ENCODE measurements at regions not wholly inside any gene's neighbourhood (a gene's known extent, or its start where the extent isn't known, plus 50 kb on each side); places are given as distances from the start of the nearest gene placed in this dataset.

DNA sequence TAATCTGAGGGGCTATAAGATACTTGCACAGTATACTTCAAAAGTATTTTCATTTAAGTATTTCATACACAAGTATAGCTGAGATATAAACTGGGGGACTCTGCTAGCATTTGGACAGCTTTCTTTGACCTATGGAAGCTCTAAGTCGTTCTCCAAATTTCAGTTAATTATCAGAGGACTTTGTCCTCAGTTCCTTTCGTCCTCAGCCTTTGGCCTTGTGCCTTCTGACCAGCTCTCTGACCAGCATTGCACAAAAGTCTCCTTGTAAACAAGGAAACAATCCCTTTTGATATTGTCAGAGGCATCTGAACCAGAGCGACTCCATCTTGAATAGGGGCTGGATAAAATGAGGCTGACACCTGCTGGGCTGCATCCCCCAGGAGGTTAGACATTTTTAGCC, 464.0 kb upstream of the FAM241A start:
- Mint-ChIP-seq H3K9me3 (ENCODE audit: unreplicated experiment) (no peaks in the 10 kb centered on the region), H3K36me3 (ENCODE audit: low read depth, unreplicated experiment) (no peaks in the 10 kb centered on the region), H3K27ac (ENCODE audit: unreplicated experiment) (no peak overlapping the region), H3K27me3 (ENCODE audit: unreplicated experiment) (no peaks in the 10 kb centered on the region), H3K4me3 (ENCODE audit: unreplicated experiment) (no peak overlapping the region), H3K4me1 (ENCODE audit: unreplicated experiment) (peaks cover 17% of the 10 kb centered on the region)
- DNase-seq (ENCODE audit: low spot score) = no peak
- TF ChIP-seq, protein P1, sequence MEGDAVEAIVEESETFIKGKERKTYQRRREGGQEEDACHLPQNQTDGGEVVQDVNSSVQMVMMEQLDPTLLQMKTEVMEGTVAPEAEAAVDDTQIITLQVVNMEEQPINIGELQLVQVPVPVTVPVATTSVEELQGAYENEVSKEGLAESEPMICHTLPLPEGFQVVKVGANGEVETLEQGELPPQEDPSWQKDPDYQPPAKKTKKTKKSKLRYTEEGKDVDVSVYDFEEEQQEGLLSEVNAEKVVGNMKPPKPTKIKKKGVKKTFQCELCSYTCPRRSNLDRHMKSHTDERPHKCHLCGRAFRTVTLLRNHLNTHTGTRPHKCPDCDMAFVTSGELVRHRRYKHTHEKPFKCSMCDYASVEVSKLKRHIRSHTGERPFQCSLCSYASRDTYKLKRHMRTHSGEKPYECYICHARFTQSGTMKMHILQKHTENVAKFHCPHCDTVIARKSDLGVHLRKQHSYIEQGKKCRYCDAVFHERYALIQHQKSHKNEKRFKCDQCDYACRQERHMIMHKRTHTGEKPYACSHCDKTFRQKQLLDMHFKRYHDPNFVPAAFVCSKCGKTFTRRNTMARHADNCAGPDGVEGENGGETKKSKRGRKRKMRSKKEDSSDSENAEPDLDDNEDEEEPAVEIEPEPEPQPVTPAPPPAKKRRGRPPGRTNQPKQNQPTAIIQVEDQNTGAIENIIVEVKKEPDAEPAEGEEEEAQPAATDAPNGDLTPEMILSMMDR (IDR thresholded peaks at IDR 0.05; ENCODE audit: unreplicated experiment) = no peak

- H3K9me3 Mint-ChIP-seq (ENCODE audit: unreplicated experiment) = no peaks in the 10 kb centered on the region
- TF ChIP-seq, protein P1 (IDR thresholded peaks at IDR 0.05; ENCODE audit: unreplicated experiment) = no peak
- no peaks in the 10 kb centered on the region for H3K27me3 Mint-ChIP-seq (ENCODE audit: unreplicated experiment)
Measured at GRCh38 chr4:111681751-111682150, 463.5 kb upstream of the FAM241A start.

GRCh38 chr4:111685205-111685604, 460.0 kb upstream of the FAM241A start:
- Mint-ChIP-seq H3K27ac (ENCODE audit: unreplicated experiment) (no peak overlapping the region), H3K27me3 (ENCODE audit: unreplicated experiment) (no peaks in the 10 kb centered on the region), H3K9me3 (ENCODE audit: unreplicated experiment) (no peaks in the 10 kb centered on the region), H3K4me1 (ENCODE audit: unreplicated experiment) (no peaks in the 10 kb centered on the region), H3K36me3 (ENCODE audit: low read depth, unreplicated experiment) (no peaks in the 10 kb centered on the region), H3K4me3 (ENCODE audit: unreplicated experiment) (no peak overlapping the region)
- no peak for DNase-seq (ENCODE audit: low spot score)
- TF ChIP-seq, protein P1 (IDR thresholded peaks at IDR 0.05; ENCODE audit: unreplicated experiment) = no peak

More at GRCh38 chr4:111681751-111682150, 463.5 kb upstream of the FAM241A start:
- Mint-ChIP-seq H3K27ac (ENCODE audit: unreplicated experiment) (no peak overlapping the region), H3K4me1 (ENCODE audit: unreplicated experiment) (peaks cover 12% of the 10 kb centered on the region), H3K4me3 (ENCODE audit: unreplicated experiment) (no peak overlapping the region), H3K36me3 (ENCODE audit: low read depth, unreplicated experiment) (no peaks in the 10 kb centered on the region)
- no peak for DNase-seq (ENCODE audit: low spot score)

GRCh38 chr4:111689214-111689613, 456.0 kb upstream of the FAM241A start:
- Mint-ChIP-seq H3K27ac (ENCODE audit: unreplicated experiment) (no peak overlapping the region), H3K27me3 (ENCODE audit: unreplicated experiment) (no peaks in the 10 kb centered on the region), H3K9me3 (ENCODE audit: unreplicated experiment) (no peaks in the 10 kb centered on the region), H3K36me3 (ENCODE audit: low read depth, unreplicated experiment) (no peaks in the 10 kb centered on the region), H3K4me1 (ENCODE audit: unreplicated experiment) (no peaks in the 10 kb centered on the region), H3K4me3 (ENCODE audit: unreplicated experiment) (no peak overlapping the region)
- no peak for DNase-seq (ENCODE audit: low spot score)
- TF ChIP-seq, protein P1 (IDR thresholded peaks at IDR 0.05; ENCODE audit: unreplicated experiment) = no peak

GRCh38 chr4:111689731-111690130, 455.5 kb upstream of the FAM241A start:
- Mint-ChIP-seq H3K27ac (ENCODE audit: unreplicated experiment) (no peak overlapping the region), H3K27me3 (ENCODE audit: unreplicated experiment) (no peaks in the 10 kb centered on the region), H3K36me3 (ENCODE audit: low read depth, unreplicated experiment) (no peaks in the 10 kb centered on the region), H3K4me1 (ENCODE audit: unreplicated experiment) (no peaks in the 10 kb centered on the region), H3K4me3 (ENCODE audit: unreplicated experiment) (no peak overlapping the region), H3K9me3 (ENCODE audit: unreplicated experiment) (no peaks in the 10 kb centered on the region)
- no peak for DNase-seq (ENCODE audit: low spot score)
- TF ChIP-seq, protein P1 (IDR thresholded peaks at IDR 0.05; ENCODE audit: unreplicated experiment) = no peak
